H1 (cell line): ENCODE measurements at regions not wholly inside any gene's neighbourhood (a gene's known extent, or its start where the extent isn't known, plus 50 kb on each side); places are given as distances from the start of the nearest gene placed in this dataset.

ENCODE experiments used
- CTCF ChIA-PET: fragments of 300-600 bp; sonication (Branson Sonifier 250); formaldehyde crosslinking; loops from one replicate; lab custom pipeline; 2021; ENCODE audit not compliant: partially characterized antibody; lab: Charles Lee
- POLR2A ChIA-PET: fragments of 300-600 bp; sonication (Branson Sonifier 250); formaldehyde crosslinking; loops from one replicate; lab custom pipeline; 2021; ENCODE audit warnings: inconsistent platforms; ENCODE audit not compliant: partially characterized antibody; lab: Charles Lee
- DNase-seq, 2 experiments: peaks; one replicate each; pipeline versions ENCODE4 v3.0.0 to v3.0.0-alpha.2; 2010 to 2022; ENCODE audit warnings: low spot score in 2 of 2, low read depth in 1 of 2, mixed read lengths in 1 of 2
- FAIRE-seq: peaks from 2 replicates; lab custom pipeline; 2011; peaks lifted over from hg19 to GRCh38; lab: Jason Lieb, UNC
- H2AFZ ChIP-seq: 2 replicates; pipeline ENCODE4 v1.8.1; 2012; ENCODE audit warnings: low read length, inconsistent platforms
- H2AK5ac ChIP-seq: 2 replicates; pipeline ENCODE4 v1.6.1; 2013; ENCODE audit warnings: low read depth, low read length
- H2BK120ac ChIP-seq: replicated peaks from 2 replicates; pipeline ENCODE3; 2013; ENCODE audit warnings: low read depth, low read length, inconsistent platforms
- H2BK12ac ChIP-seq: 2 replicates; pipeline ENCODE4 v1.6.1; 2013; ENCODE audit warnings: low read depth, low read length
- H2BK15ac ChIP-seq: 2 replicates; pipeline ENCODE4 v1.6.1; 2013; ENCODE audit warnings: low read length
- H2BK20ac ChIP-seq: 2 replicates; pipeline ENCODE4 v1.6.1; 2013; ENCODE audit warnings: low read length
- H2BK5ac ChIP-seq: 2 replicates; pipeline ENCODE4 v1.6.1; 2013; ENCODE audit warnings: low read depth, low read length
- H3K14ac ChIP-seq: 2 replicates; pipeline ENCODE4 v1.6.1; 2013; ENCODE audit warnings: inconsistent platforms; ENCODE audit not compliant: insufficient read length
- H3K18ac ChIP-seq: 2 replicates; pipeline ENCODE4 v1.6.1; 2013; ENCODE audit warnings: low read length; ENCODE audit errors: extremely low read depth
- H3K23ac ChIP-seq: 2 replicates; pipeline ENCODE4 v1.6.1; 2013; ENCODE audit warnings: inconsistent platforms; ENCODE audit not compliant: insufficient read length
- H3K23me2 ChIP-seq: 2 replicates; pipeline ENCODE4 v1.6.1; 2013; ENCODE audit warnings: low read depth, low read length
- H3K27ac ChIP-seq: 2 replicates; pipeline ENCODE4 v1.6.1; 2011; ENCODE audit warnings: low read depth, low read length, inconsistent platforms
- H3K27me3 ChIP-seq, 4 experiments: replicated peaks in 1 of 4; 1 replicate in 1 of 4; 2 replicates in 3 of 4; pipeline versions ENCODE4 v1.6.1 to v1.8.1; 2011 to 2013; ENCODE audit warnings: low read length in 3 of 4, mild to moderate bottlenecking in 3 of 4, inconsistent platforms in 2 of 4, mixed read lengths in 2 of 4, moderate library complexity in 1 of 4; ENCODE audit not compliant: control insufficient read depth in 3 of 4, insufficient read depth in 3 of 4; ENCODE audit errors: extremely low read depth in 1 of 4
- H3K36me3 ChIP-seq, 4 experiments: 2 replicates each; pipeline versions ENCODE4 v1.6.1 to v1.8.1; 2011 to 2013; ENCODE audit warnings: mild to moderate bottlenecking in 4 of 4, low read length in 3 of 4, moderate library complexity in 2 of 4, control low read depth in 1 of 4, inconsistent platforms in 1 of 4; ENCODE audit not compliant: insufficient read depth in 4 of 4, control insufficient read depth in 2 of 4
- H3K4ac ChIP-seq: replicated peaks from 2 replicates; pipeline ENCODE3; 2013; ENCODE audit warnings: low read length, low read depth, mixed read lengths, inconsistent platforms; ENCODE audit not compliant: insufficient read length
- H3K4me1 ChIP-seq, 4 experiments: replicated peaks in 1 of 4; 1 replicate in 1 of 4; 2 replicates in 3 of 4; pipeline versions ENCODE4 v1.6.1 to v1.8.1; 2011 to 2013; ENCODE audit warnings: low read length in 3 of 4, inconsistent platforms in 2 of 4, mixed read lengths in 1 of 4; ENCODE audit not compliant: insufficient read depth in 4 of 4, control insufficient read depth in 3 of 4
- H3K4me2 ChIP-seq, 2 experiments: 2 replicates each; pipeline versions ENCODE4 v1.6.1 to v1.8.1; 2011 to 2013; ENCODE audit warnings: low read depth in 2 of 2, low read length in 2 of 2, control low read depth in 1 of 2, inconsistent platforms in 1 of 2, mild to moderate bottlenecking in 1 of 2; ENCODE audit not compliant: insufficient read depth in 1 of 2
- H3K4me3 ChIP-seq, 4 experiments: fragments of 200-600, 300-600 bp in 1 of 4; sonication (generic), shearing (Covaris generic), sonication (Bioruptor Twin) in 1 of 4; 2 replicates each; pipeline versions ENCODE4 v1.5.1 to v1.8.1; 2011 to 2016; ENCODE audit warnings: low read length in 4 of 4, low read depth in 3 of 4, control low read depth in 2 of 4, inconsistent platforms in 2 of 4, mild to moderate bottlenecking in 2 of 4, mixed read lengths in 1 of 4, moderate library complexity in 1 of 4; ENCODE audit not compliant: insufficient read depth in 2 of 4; ENCODE audit errors: extremely low read depth in 1 of 4
- H3K56ac ChIP-seq: replicated peaks from 2 replicates; pipeline ENCODE3; 2013; ENCODE audit warnings: low read depth, mild to moderate bottlenecking, mixed read lengths, low read length, inconsistent platforms; ENCODE audit not compliant: insufficient read length
- H3K79me1 ChIP-seq: 2 replicates; pipeline ENCODE4 v1.6.1; 2013; ENCODE audit warnings: low read depth, low read length, control low read depth
- H3K79me2 ChIP-seq, 2 experiments: 2 replicates each; pipeline versions ENCODE4 v1.6.1 to v1.8.1; 2012 to 2013; ENCODE audit warnings: low read length in 2 of 2, mild to moderate bottlenecking in 2 of 2, inconsistent platforms in 1 of 2; ENCODE audit not compliant: insufficient read depth in 2 of 2, control insufficient read depth in 1 of 2
- H3K9ac ChIP-seq, 4 experiments: replicated peaks in 1 of 4; 1 replicate in 1 of 4; 2 replicates in 3 of 4; pipeline versions ENCODE4 v1.6.1 to v1.8.1; 2011 to 2013; ENCODE audit warnings: low read depth in 3 of 4, low read length in 3 of 4, control low read depth in 2 of 4, mild to moderate bottlenecking in 2 of 4, moderate library complexity in 2 of 4, inconsistent platforms in 1 of 4; ENCODE audit errors: extremely low read depth in 1 of 4
- H3K9me3 ChIP-seq, 2 experiments: 2 replicates each; pipeline versions ENCODE4 v1.6.1 to v1.8.1; 2012 to 2013; ENCODE audit warnings: mild to moderate bottlenecking in 2 of 2, moderate library complexity in 2 of 2, control low read depth in 1 of 2, inconsistent platforms in 1 of 2, low read depth in 1 of 2, low read length in 1 of 2, mixed read lengths in 1 of 2; ENCODE audit not compliant: insufficient read depth in 2 of 2
- H4K20me1 ChIP-seq, 2 experiments: replicated peaks in 1 of 2; 2 replicates each; pipeline versions ENCODE3 to v1.8.1; 2011 to 2013; ENCODE audit warnings: inconsistent platforms in 2 of 2, low read length in 2 of 2, mild to moderate bottlenecking in 1 of 2; ENCODE audit not compliant: insufficient read depth in 2 of 2, control insufficient read depth in 1 of 2
- H4K5ac ChIP-seq: 2 replicates; pipeline ENCODE4 v1.6.1; 2013; ENCODE audit warnings: low read length, low read depth, mixed read lengths, inconsistent platforms; ENCODE audit not compliant: insufficient read length
- H4K8ac ChIP-seq: 2 replicates; pipeline ENCODE4 v1.8.0; 2013; ENCODE audit warnings: mild to moderate bottlenecking, moderate library complexity, low read length, inconsistent platforms; ENCODE audit not compliant: insufficient read depth; ENCODE audit errors: extremely low read depth
- H4K91ac ChIP-seq: replicated peaks from 2 replicates; pipeline ENCODE3; 2013; ENCODE audit warnings: low read length, mixed read lengths, inconsistent platforms; ENCODE audit not compliant: insufficient read length
- BRCA1 ChIP-seq: IDR thresholded peaks from 2 replicates; pipeline ENCODE4 v1.6.1; 2012; ENCODE audit warnings: low read depth, low read length, improper control_type of control experiment
- EZH2 ChIP-seq: fragments of 200-600 bp; sonication (generic); IDR thresholded peaks from 2 replicates; pipeline ENCODE4 v1.7.1; 2012; ENCODE audit warnings: low read depth, mild to moderate bottlenecking, moderate library complexity, low read length, inconsistent platforms; ENCODE audit not compliant: severe bottlenecking
- HDAC6 ChIP-seq: IDR thresholded peaks from one replicate; pipeline ENCODE4 v1.7.1; 2012; ENCODE audit warnings: low read depth, mild to moderate bottlenecking, inconsistent platforms, low read length, moderate library complexity
- JUN ChIP-seq: IDR thresholded peaks from 2 replicates; pipeline ENCODE4 v1.6.1; 2011; ENCODE audit warnings: low read depth, mild to moderate bottlenecking, improper control_type of control experiment, low read length
- RNF2 ChIP-seq: fragments of 200-900, 300-1000 bp; sonication (generic); IDR thresholded peaks from 2 replicates; pipeline ENCODE4 v1.7.1; 2016; ENCODE audit warnings: borderline replicate concordance, low read depth, mild to moderate bottlenecking, antibody characterized with exemption, low read length; ENCODE audit not compliant: poor library complexity, severe bottlenecking; ENCODE audit errors: missing control alignments
- RXRA ChIP-seq: IDR thresholded peaks from 2 replicates; pipeline ENCODE4 v1.6.1; 2011; ENCODE audit warnings: low read depth, mild to moderate bottlenecking, low read length, moderate library complexity; ENCODE audit not compliant: insufficient read depth
- WGBS, 2 experiments: shearing (Covaris generic) in 1 of 2; methylation state at CpG; one replicate each; pipeline versions ENCODE4 v1.1.6 to v1.1.7; 2013 to 2015; ENCODE audit warnings: low lambda C conversion rate in 2 of 2, mixed read lengths in 2 of 2, inconsistent platforms in 1 of 2, low coverage in 1 of 2, missing lambda C conversion rate in 1 of 2; ENCODE audit not compliant: insufficient replicate concordance in 2 of 2, insufficient coverage in 1 of 2, insufficient read length in 1 of 2; ENCODE audit errors: extremely low coverage in 1 of 2, missing lambda C conversion rate in 1 of 2; 5-methylcytosine and 5-hydroxymethylcytosine counted together

GRCh38 chr20:24771542-24772061 lies 177.5 kb upstream of the CST7 start:
- Histone ChIP-seq H3K4me3 (no peak overlapping the region), H3K18ac (no peak overlapping the region), H2BK12ac (no peak overlapping the region), H4K5ac (no peak overlapping the region), H3K36me3 (no peaks in the 10 kb centered on the region), H2AK5ac (no peak overlapping the region), H3K4ac (no peak overlapping the region), H3K79me2 (no peaks in the 10 kb centered on the region), H2BK20ac (no peak overlapping the region), H3K27ac (no peak overlapping the region), H3K56ac (no peak overlapping the region), H3K9ac (no peak overlapping the region), H2BK5ac (no peak overlapping the region), H2AFZ (no peak overlapping the region), H3K4me1 (no peaks in the 10 kb centered on the region), H4K8ac (no peak overlapping the region), H3K9me3 (no peaks in the 10 kb centered on the region), H3K79me1 (no peaks in the 10 kb centered on the region), H3K4me2 (no peak overlapping the region), H3K23ac (no peak overlapping the region), H2BK15ac (no peak overlapping the region), H4K20me1 (no peaks in the 10 kb centered on the region), H4K91ac (no peak overlapping the region), H3K27me3 (no peaks in the 10 kb centered on the region), H2BK120ac (no peak overlapping the region), H3K14ac (no peak overlapping the region), H3K23me2 (no peaks in the 10 kb centered on the region; the same call in 1 of the 2 replicates)
- no peak for TF ChIP-seq EZH2
- no peak for TF ChIP-seq BRCA1
- TF ChIP-seq RNF2 = no peak
- no peak for TF ChIP-seq JUN
- TF ChIP-seq RXRA = no peak
- no peak for TF ChIP-seq HDAC6
- ChIA-PET CTCF (interaction anchor here (1.1 to 2.1 kb wide), 2 partner anchors 9 to 17 kb away, joined by 4 to 10 read pairs; no protein-coding TSS in a partner anchor), POLR2A (no interaction called here)
- FAIRE-seq (no peak), DNase-seq (no peak)
- WGBS, 2 experiments = 81% methylated on average over 9 of the region's 9 CpGs; no CpG with 5 or more reads in 1 of the 2 experiments
